SH-SY5Y (cell line): ENCODE measurements at regions not wholly inside any gene's neighbourhood (a gene's known extent, or its start where the extent isn't known, plus 50 kb on each side); places are given as distances from the start of the nearest gene placed in this dataset.

Source experiments
- GATA2 ChIP-seq: IDR thresholded peaks from 2 replicates; pipeline ENCODE4 v1.6.1; 2011; ENCODE audit warnings: mild to moderate bottlenecking, low read depth, low read length
- GATA3 ChIP-seq: IDR thresholded peaks from 2 replicates; pipeline ENCODE4 v1.6.1; 2011; ENCODE audit warnings: low read depth, mild to moderate bottlenecking, low read length, moderate library complexity

- TF ChIP-seq GATA2 (no peak), GATA3 (no peak)
Observed at GRCh38 chr3:80355144-80355543, 587.3 kb upstream of the ROBO1 start.
